G401 (cell line): ENCODE measurements at regions not wholly inside any gene's neighbourhood (a gene's known extent, or its start where the extent isn't known, plus 50 kb on each side); places are given as distances from the start of the nearest gene placed in this dataset.
A peak's percentile ranks its signal among the peaks of the same experiment; 100 is the strongest.
"Not testable (repeated sequence)": the region's sequence is repeated elsewhere in the genome, so short reads cannot be mapped to it uniquely, and the experiment has no call there.

Experiments
- DNase-seq: peaks from one replicate; pipeline ENCODE4 v3.0.0-alpha.2; 2015; ENCODE audit warnings: low spot score
- in situ Hi-C: cut with HindIII; loops from 2 replicates; pipeline ENCODE4 v1.10.0; 2016; ENCODE audit warnings: low sequenced_read_pairs, mixed read lengths

DNA sequence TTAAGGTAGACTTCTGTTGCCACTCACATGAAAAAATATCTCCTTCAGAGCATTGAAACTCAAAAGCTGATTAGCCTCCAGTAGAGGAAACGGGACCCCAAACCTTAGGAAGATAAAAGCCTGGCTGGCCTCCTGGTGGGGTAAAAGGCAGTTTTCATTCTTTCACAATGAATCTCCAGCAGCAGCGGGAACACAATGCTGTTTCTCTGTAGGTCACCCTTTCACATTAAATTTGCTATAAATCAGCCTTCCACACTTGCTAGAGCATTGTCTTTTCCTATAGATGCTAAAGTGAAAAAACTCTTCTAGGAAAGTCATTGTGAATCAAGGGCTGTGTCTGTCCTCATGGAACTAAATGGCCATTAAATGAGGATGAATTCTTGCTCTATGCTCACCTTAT lies 207.3 kb upstream of the MAGEB2 start:
- no peak for DNase-seq
- in situ Hi-C loops = no loop called here

GRCh38 chrX:30010471-30010870 lies 204.9 kb upstream of the MAGEB2 start:
- no peak for DNase-seq
- in situ Hi-C loops = no loop called here

DNA sequence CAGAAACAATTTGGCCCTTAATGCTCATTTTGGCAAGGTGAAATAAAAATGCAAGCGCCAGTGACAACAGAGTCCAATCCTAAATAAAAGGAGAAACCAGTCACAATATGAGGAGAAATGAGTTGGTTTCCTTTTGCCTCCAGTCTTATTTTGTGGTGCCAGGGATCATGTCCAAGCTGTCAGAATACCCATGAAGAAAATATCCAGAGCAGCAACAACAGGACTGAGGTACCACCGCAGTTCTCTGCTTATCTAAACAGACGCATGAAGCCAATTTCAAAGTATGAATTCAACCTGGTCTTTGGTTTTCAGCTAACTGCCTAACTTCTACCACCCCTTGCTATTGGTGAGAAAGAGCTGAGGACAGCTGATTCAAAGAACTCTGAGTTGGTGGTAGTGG lies 199.9 kb upstream of the MAGEB2 start:
- DNase-seq = no peak

DNA sequence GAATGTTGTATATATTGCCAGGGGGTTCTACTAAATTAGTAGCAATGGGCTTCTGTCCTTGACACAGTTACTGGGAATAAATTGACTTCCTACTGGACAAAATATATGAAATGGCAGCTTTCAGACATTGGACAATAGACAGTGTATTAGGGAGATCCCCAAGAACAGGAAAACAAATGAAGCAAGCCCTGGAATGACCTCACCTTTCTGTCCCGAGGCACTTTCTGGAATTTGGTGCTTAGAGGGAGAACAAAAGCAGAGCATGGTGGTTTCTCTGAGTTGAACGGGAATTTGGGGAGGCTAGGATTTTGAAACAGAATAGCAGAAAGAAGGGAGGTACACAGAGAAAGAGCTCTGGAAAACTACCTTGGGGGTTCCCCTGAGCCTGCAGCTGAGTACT lies 187.7 kb upstream of the MAGEB2 start:
- in situ Hi-C loops = no loop called here
- DNase-seq = no peak

More for the DNA sequence above, 199.9 kb upstream of the MAGEB2 start:
- in situ Hi-C loops = no loop called here

DNA sequence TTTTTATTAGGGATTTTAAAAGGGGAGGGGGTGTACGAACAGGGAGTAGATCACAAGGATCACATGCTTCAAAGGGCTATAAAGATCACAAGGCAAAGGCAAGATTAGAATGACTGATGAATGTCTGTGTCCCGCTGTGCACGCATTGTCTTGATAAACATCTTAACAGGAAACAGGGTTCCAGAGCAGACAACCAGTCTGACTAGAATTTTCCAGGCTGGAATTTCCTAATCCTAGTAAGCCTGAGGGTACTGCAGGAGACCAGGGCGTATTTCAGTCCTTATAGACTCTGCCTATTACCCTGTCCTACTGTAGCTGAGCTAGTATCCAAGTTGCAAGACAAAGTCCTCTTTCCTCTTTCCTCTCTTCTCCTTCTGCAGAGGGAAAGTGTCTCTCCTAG lies 179.0 kb upstream of the MAGEB2 start:
- in situ Hi-C loops, DNase-seq: not testable (repeated sequence)

- DNase-seq = no peak
- in situ Hi-C loops = no loop called here
Observed at GRCh38 chrX:30039768-30040167, 175.6 kb upstream of the MAGEB2 start.

- in situ Hi-C loops = no loop called here
- DNase-seq = peak; percentile 0
Observed at GRCh38 chrX:30060718-30061117, 154.6 kb upstream of the MAGEB2 start.

DNA sequence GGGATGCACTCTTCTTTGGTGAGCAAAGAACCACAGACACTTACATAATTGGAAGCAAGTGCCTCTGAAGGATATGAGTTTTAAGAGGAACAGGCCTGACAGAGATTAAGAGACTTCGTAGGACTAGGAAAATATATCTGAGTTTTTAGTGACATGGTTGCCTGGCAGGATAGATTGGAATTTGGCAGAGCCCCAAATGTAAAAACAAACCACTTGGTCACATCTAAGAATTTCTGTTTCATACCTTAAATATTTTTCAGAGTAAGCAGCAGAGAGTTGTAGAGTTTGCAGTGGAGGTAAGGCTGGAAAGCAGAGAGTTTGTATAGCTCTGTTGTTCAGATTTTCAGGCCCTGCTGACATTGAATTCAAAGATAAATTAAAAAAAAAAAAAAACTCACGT lies 150.1 kb upstream of the MAGEB2 start:
- DNase-seq = no peak
- in situ Hi-C loops = no loop called here

DNA sequence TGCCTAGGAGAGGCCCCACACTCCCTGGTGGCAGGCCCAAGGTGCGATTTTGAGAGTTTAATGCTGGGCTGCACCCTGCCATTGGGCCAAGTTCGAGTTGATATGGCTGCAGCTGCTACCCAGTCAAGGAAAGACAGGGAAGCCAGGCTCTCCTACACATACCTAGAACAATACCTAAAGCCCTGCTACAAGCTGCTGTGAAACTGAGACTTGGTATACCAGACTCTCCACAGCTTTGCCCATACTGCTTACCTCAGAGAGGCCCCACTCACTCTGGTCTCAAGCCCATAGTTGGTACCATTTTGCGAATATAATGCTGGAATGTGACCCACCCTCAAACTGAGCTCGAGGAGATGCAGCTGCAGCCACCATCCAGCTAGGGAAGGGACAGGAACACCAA lies 147.7 kb upstream of the MAGEB2 start:
- DNase-seq = no peak
- in situ Hi-C loops = no loop called here

DNA sequence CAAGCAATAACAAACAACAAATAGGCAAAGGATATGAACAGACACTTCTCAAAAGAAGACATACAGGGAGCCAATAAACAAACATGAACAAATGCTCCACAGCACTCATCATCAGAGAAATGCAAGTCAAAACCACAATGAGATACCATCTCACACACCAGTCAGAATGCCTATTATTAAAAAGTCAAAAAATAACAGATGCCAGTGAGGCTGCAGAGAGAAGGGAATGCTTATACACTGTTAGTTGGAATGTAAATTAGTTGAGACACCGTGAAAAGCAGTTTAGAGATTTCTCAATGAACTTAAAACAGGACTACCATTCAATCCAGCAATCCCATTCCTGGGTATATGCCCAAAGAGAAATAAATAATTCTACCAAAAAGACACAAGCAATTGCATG lies 129.8 kb upstream of the MAGEB2 start:
- in situ Hi-C loops = no loop called here
- DNase-seq = no peak

GRCh38 chrX:30111431-30111830 lies 103.9 kb upstream of the MAGEB2 start:
- in situ Hi-C loops = no loop called here
- DNase-seq = no peak

GRCh38 chrX:30141966-30142365 lies 73.4 kb upstream of the MAGEB2 start:
- in situ Hi-C loops = no loop called here
- DNase-seq = no peak

DNA sequence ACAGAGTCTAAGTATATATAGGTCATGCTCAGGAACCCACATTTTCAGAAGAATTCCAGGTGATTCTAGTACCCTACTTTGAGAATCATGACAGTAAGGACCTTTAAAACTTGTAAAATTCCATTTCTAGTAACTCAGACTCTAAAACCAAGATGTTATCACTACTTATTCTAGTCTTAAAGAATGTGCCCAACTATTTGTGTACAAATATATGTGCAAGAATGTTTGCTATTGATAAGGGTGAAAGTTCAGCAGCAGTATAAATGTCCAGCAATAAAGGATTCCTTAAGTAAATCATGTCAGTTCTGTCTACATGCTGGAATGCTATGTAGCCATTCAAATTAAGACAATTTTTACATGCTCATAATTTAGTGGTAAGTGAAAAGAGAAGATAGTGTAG lies 71.1 kb upstream of the MAGEB2 start:
- in situ Hi-C loops = no loop called here
- no peak for DNase-seq

DNA sequence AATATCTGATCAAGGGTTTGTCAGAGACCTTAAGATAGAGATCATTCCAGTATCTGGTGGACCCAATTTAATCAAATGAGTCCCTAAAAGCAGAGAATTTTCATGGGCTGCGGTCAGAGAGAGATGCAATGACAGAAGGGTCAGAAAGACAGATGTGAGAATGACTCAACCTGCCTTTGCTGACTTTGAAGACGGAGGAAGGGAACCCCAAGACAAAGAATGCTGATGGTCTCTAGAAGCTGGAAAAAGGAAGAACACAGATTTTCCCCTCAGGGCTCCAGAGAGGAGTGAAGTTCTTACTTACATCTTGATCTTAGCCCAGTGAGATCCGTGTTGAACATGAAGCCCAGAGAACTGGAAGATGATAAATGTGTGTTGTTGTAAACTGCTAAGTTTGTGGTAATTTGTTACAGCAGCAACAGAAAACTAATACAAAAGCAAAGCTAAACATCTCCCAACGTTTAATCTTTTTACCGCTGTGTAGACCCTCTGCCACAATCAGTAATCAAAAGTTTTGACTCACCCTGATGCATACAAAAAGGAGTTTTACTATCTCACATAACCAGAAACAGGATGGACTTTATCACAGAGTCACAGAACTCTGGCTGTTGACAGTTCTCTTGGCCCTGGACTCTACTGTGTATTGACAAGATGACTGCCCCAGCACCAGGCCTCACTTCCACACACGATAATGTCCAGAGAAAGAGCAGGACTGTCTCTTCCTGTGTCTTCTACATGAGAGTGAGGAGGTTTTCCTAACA lies 70.2 kb upstream of the MAGEB2 start:
- no peak for DNase-seq
- in situ Hi-C loops = no loop called here

- DNase-seq = no peak
- in situ Hi-C loops = no loop called here
Observed at GRCh38 chrX:30147996-30148643, 67.2 kb upstream of the MAGEB2 start.

- in situ Hi-C loops, DNase-seq: not testable (repeated sequence)
Observed at GRCh38 chrX:30149206-30149605, 66.2 kb upstream of the MAGEB2 start.

DNA sequence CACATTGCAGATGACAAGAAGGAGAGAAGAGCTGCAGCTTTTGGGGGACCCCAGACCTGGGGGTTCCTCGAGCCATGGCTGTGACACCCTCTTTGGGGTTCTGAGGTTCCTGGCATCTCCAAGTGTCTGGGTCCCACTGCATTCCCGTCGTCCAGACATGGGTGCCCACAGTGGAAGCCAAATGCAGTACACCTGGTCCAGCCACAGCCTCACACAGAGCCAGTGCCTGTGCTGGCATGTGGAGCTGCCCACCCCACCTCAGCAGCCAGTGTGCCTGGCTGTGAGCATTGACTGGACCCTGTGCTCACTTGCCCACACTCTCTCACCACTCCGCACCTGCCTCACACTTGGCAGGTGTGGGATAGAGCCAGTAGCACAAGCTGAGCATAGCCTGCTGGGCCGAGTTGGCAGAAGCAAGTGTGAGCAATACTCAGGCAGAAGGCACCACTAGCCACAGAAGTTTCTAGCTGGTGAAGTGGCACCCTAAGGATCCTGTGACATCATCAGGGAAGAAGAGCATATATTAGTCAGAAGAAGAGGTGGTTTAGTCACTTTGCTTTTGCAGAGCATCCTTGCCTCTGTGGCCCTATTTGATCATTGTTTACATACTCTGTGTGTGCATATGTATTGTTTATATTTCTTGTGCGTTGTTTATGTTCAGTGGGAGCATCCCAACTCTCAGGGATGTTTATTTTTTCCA lies 65.0 kb upstream of the MAGEB2 start:
- in situ Hi-C loops = no loop called here
- no peak for DNase-seq

GRCh38 chrX:30151964-30152363 lies 63.4 kb upstream of the MAGEB2 start:
- DNase-seq = no peak
- in situ Hi-C loops = no loop called here

DNA sequence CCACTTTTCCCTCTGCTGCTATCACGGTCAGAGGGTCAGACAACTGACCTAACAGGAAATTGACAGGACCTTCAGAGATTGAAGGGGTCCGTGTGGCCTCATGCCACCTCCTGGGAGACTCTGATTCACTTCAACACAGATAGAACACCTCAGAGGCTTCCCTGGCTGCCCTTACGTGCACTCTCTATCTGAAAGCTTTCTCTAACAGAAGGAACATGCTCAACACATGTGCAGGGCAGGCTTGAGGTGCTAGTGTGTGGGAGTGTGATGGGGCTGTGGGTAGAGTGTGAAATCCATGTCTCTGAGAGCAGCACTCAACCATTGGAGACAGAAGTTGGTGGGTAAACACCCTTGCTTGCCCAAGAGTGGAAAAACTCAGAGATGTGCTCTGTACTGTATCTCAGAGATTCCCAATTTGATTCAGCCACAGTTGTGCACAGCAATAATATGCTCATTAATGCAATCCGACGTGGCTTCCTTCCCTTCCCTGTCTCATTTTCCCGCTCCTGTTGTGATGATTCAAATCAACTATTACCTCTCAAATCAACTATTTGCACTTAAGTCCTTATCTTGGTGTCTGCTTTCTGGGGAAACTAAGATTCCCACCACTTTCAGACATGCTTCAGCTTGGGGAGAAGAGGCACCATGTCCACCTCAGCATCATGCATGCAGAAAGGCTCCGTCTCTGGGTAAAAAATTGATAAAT lies 62.0 kb upstream of the MAGEB2 start:
- in situ Hi-C loops = no loop called here
- no peak for DNase-seq

- in situ Hi-C loops = no loop called here
- no peak for DNase-seq
Observed at GRCh38 chrX:30153881-30154260, 61.5 kb upstream of the MAGEB2 start.
